Trophoblast cell (in vitro differentiated cells and primary cell): ENCODE measurements at regions not wholly inside any gene's neighbourhood (a gene's known extent, or its start where the extent isn't known, plus 50 kb on each side); places are given as distances from the start of the nearest gene placed in this dataset.

Source experiments
- DNase-seq, 2 donors: peaks; one replicate each; pipeline ENCODE4 v3.0.0-alpha.2; 2016
- H2AFZ ChIP-seq: 2 replicates; pipeline ENCODE4 v1.6.1; 2013; ENCODE audit warnings: low read length, moderate library complexity, mild to moderate bottlenecking; ENCODE audit not compliant: insufficient read depth, poor library complexity
- H2AK5ac ChIP-seq: 2 replicates; pipeline ENCODE4 v1.6.1; 2013; ENCODE audit warnings: mild to moderate bottlenecking, low read length
- H2BK120ac ChIP-seq: 2 replicates; pipeline ENCODE4 v1.6.1; 2013; ENCODE audit warnings: low read length, mild to moderate bottlenecking, moderate library complexity; ENCODE audit not compliant: insufficient read depth, poor library complexity
- H2BK12ac ChIP-seq: 2 replicates; pipeline ENCODE4 v1.6.1; 2013; ENCODE audit warnings: mild to moderate bottlenecking, low read length, moderate library complexity
- H2BK5ac ChIP-seq: 2 replicates; pipeline ENCODE4 v1.6.1; 2013; ENCODE audit warnings: low read length, low read depth, moderate library complexity, mild to moderate bottlenecking; ENCODE audit not compliant: poor library complexity
- H3K14ac ChIP-seq: 2 replicates; pipeline ENCODE4 v1.6.1; 2013; ENCODE audit warnings: mild to moderate bottlenecking, low read length
- H3K18ac ChIP-seq: 2 replicates; pipeline ENCODE4 v1.6.1; 2013; ENCODE audit warnings: mild to moderate bottlenecking, low read length
- H3K23ac ChIP-seq: 2 replicates; pipeline ENCODE4 v1.6.1; 2013; ENCODE audit warnings: low read length
- H3K27ac ChIP-seq: 2 replicates; pipeline ENCODE4 v1.5.1; 2013; ENCODE audit warnings: low read depth, mild to moderate bottlenecking, inconsistent platforms, low read length, moderate library complexity
- H3K27me3 ChIP-seq: 2 replicates; pipeline ENCODE4 v1.6.1; 2013; ENCODE audit warnings: inconsistent platforms, mild to moderate bottlenecking, low read length, moderate library complexity; ENCODE audit not compliant: insufficient read depth
- H3K36me3 ChIP-seq, 2 experiments: 1 replicate in 1 of 2; 2 replicates in 1 of 2; pipeline ENCODE4 v1.6.1; 2013; ENCODE audit warnings: low read length in 2 of 2, mild to moderate bottlenecking in 2 of 2, moderate library complexity in 1 of 2; ENCODE audit not compliant: insufficient read depth in 2 of 2, control insufficient read depth in 1 of 2
- H3K4ac ChIP-seq: 2 replicates; pipeline ENCODE4 v1.6.1; 2013; ENCODE audit warnings: low read depth, mild to moderate bottlenecking, low read length, moderate library complexity
- H3K4me1 ChIP-seq, 2 experiments: 1 replicate in 1 of 2; 2 replicates in 1 of 2; pipeline ENCODE4 v1.6.1; 2013; ENCODE audit warnings: low read length in 2 of 2, mild to moderate bottlenecking in 2 of 2, moderate library complexity in 1 of 2; ENCODE audit not compliant: insufficient read depth in 2 of 2, control insufficient read depth in 1 of 2
- H3K4me2 ChIP-seq: 2 replicates; pipeline ENCODE4 v1.6.1; 2013; ENCODE audit warnings: inconsistent platforms, mild to moderate bottlenecking, low read length, moderate library complexity
- H3K4me3 ChIP-seq: 2 replicates; pipeline ENCODE4 v1.5.1; 2013; ENCODE audit warnings: mild to moderate bottlenecking, low read depth, low read length, inconsistent platforms
- H3K79me1 ChIP-seq: one replicate; pipeline ENCODE4 v1.6.1; 2013; ENCODE audit warnings: low read length
- H3K79me2 ChIP-seq: 2 replicates; pipeline ENCODE4 v1.6.1; 2013; ENCODE audit warnings: low read length, mild to moderate bottlenecking; ENCODE audit not compliant: control insufficient read depth, insufficient read depth, poor library complexity
- H3K9ac ChIP-seq: 2 replicates; pipeline ENCODE4 v1.6.1; 2013; ENCODE audit warnings: mild to moderate bottlenecking, low read length
- H3K9me3 ChIP-seq: 2 replicates; pipeline ENCODE4 v1.6.1; 2013; ENCODE audit warnings: low read depth, mild to moderate bottlenecking, control low read depth, inconsistent platforms, low read length; ENCODE audit not compliant: insufficient read depth
- H4K12ac ChIP-seq: 2 replicates; pipeline ENCODE4 v1.6.1; 2013; ENCODE audit warnings: low read depth, mild to moderate bottlenecking, low read length, moderate library complexity
- H4K8ac ChIP-seq: 2 replicates; pipeline ENCODE4 v1.6.1; 2013; ENCODE audit warnings: low read depth, mild to moderate bottlenecking, low read length, moderate library complexity
- H4K91ac ChIP-seq: one replicate; pipeline ENCODE4 v1.6.1; 2013; ENCODE audit warnings: low read depth, mild to moderate bottlenecking, low read length, moderate library complexity
- WGBS: extraction: QIAGEN DNeasy Blood & Tissue Kit; methylation state at CpG from one replicate; pipeline ENCODE4 v1.1.7; 2013; ENCODE audit warnings: missing lambda C conversion rate; ENCODE audit not compliant: insufficient read length, insufficient coverage; ENCODE audit errors: extremely low coverage; 5-methylcytosine and 5-hydroxymethylcytosine counted together

GRCh38 chr13:44703371-44703770, 127.2 kb upstream of the TSC22D1 start:
- no peak overlapping the region for H3K9ac ChIP-seq
- no peak overlapping the region for H2BK120ac ChIP-seq
- no CpG with 5 or more reads among the region's 3 CpGs for WGBS
- H3K4me2 ChIP-seq = no peak overlapping the region
- H4K8ac ChIP-seq = no peak overlapping the region
- H3K18ac ChIP-seq = no peak overlapping the region
- H3K36me3 ChIP-seq = no peaks in the 10 kb centered on the region
- H2AK5ac ChIP-seq = no peak overlapping the region
- H4K91ac ChIP-seq = no peak overlapping the region
- no peak overlapping the region for H4K12ac ChIP-seq
- no peaks in the 10 kb centered on the region for H3K27me3 ChIP-seq
- no peak overlapping the region for H3K23ac ChIP-seq
- H3K9me3 ChIP-seq = no peaks in the 10 kb centered on the region
- no peak overlapping the region for H3K27ac ChIP-seq
- H3K79me2 ChIP-seq = no peaks in the 10 kb centered on the region
- H3K4me3 ChIP-seq = no peak overlapping the region
- no peak overlapping the region for H2AFZ ChIP-seq
- DNase-seq = no peak
- H2BK5ac ChIP-seq = no peak overlapping the region
- no peak overlapping the region for H2BK12ac ChIP-seq
- H3K4ac ChIP-seq = no peak overlapping the region
- no peaks in the 10 kb centered on the region for H3K4me1 ChIP-seq
- H3K79me1 ChIP-seq = no peaks in the 10 kb centered on the region
- H3K14ac ChIP-seq = no peak overlapping the region

- Histone ChIP-seq H4K91ac (no peak overlapping the region), H2BK5ac (no peak overlapping the region), H3K4ac (no peak overlapping the region), H3K79me1 (no peaks in the 10 kb centered on the region), H3K4me2 (no peak overlapping the region), H4K12ac (no peak overlapping the region), H2BK12ac (no peak overlapping the region), H3K36me3 (no peaks in the 10 kb centered on the region), H3K23ac (no peak overlapping the region), H3K18ac (no peak overlapping the region), H2AK5ac (no peak overlapping the region), H3K27me3 (no peaks in the 10 kb centered on the region), H3K9ac (no peak overlapping the region), H3K79me2 (no peaks in the 10 kb centered on the region), H3K27ac (no peak overlapping the region), H2AFZ (no peak overlapping the region), H3K4me1 (peaks cover 0 to under 1% of the 10 kb centered on the region in 2 experiments), H3K4me3 (no peak overlapping the region), H2BK120ac (no peak overlapping the region), H3K14ac (no peak overlapping the region), H4K8ac (no peak overlapping the region), H3K9me3 (peaks cover under 1% of the 10 kb centered on the region)
- WGBS = no CpG with 5 or more reads among the region's 7 CpGs
- no peak for DNase-seq
Observed at GRCh38 chr13:44698066-44698465, 121.9 kb upstream of the TSC22D1 start.

- Histone ChIP-seq H3K79me1 (no peaks in the 10 kb centered on the region), H3K4me1 (peaks cover 0 to 2% of the 10 kb centered on the region in 2 experiments), H4K8ac (no peak overlapping the region), H3K9me3 (peaks cover 2% of the 10 kb centered on the region), H4K91ac (no peak overlapping the region), H2BK12ac (no peak overlapping the region), H2AFZ (no peak overlapping the region), H4K12ac (no peak overlapping the region), H3K4me3 (no peak overlapping the region), H3K79me2 (no peaks in the 10 kb centered on the region), H3K9ac (no peak overlapping the region), H3K27ac (no peak overlapping the region), H2BK5ac (no peak overlapping the region), H3K4ac (no peak overlapping the region), H3K36me3 (no peaks in the 10 kb centered on the region), H3K4me2 (no peak overlapping the region), H3K14ac (no peak overlapping the region), H3K23ac (no peak overlapping the region), H3K27me3 (no peaks in the 10 kb centered on the region), H2BK120ac (no peak overlapping the region), H2AK5ac (no peak overlapping the region), H3K18ac (no peak overlapping the region)
- no CpG with 5 or more reads among the region's 1 CpG for WGBS
- DNase-seq = no peak
Observed at GRCh38 chr13:44697058-44697457, 120.9 kb upstream of the TSC22D1 start.

- DNase-seq = no peak
- Histone ChIP-seq H2AFZ (no peak overlapping the region), H3K4me1 (peaks cover 0 to 2% of the 10 kb centered on the region in 2 experiments), H2AK5ac (no peak overlapping the region), H3K36me3 (no peaks in the 10 kb centered on the region), H3K4ac (no peak overlapping the region), H3K4me2 (no peak overlapping the region), H2BK5ac (no peak overlapping the region), H3K27me3 (no peaks in the 10 kb centered on the region), H4K91ac (no peak overlapping the region), H3K79me1 (no peaks in the 10 kb centered on the region), H3K27ac (no peak overlapping the region), H3K18ac (no peak overlapping the region), H2BK12ac (no peak overlapping the region), H3K14ac (no peak overlapping the region), H2BK120ac (no peak overlapping the region), H4K12ac (no peak overlapping the region), H3K79me2 (no peaks in the 10 kb centered on the region), H3K9ac (no peak overlapping the region), H3K9me3 (peaks cover 2% of the 10 kb centered on the region), H3K23ac (no peak overlapping the region), H3K4me3 (no peak overlapping the region), H4K8ac (no peak overlapping the region)
- WGBS = no CpG with 5 or more reads among the region's 2 CpGs
Observed at GRCh38 chr13:44695520-44695919, 119.4 kb upstream of the TSC22D1 start.
